ENCODE measurements at regions not wholly inside any gene's neighbourhood (a gene's known extent, or its start where the extent isn't known, plus 50 kb on each side); places are given as distances from the start of the nearest gene placed in this dataset.

DNA sequence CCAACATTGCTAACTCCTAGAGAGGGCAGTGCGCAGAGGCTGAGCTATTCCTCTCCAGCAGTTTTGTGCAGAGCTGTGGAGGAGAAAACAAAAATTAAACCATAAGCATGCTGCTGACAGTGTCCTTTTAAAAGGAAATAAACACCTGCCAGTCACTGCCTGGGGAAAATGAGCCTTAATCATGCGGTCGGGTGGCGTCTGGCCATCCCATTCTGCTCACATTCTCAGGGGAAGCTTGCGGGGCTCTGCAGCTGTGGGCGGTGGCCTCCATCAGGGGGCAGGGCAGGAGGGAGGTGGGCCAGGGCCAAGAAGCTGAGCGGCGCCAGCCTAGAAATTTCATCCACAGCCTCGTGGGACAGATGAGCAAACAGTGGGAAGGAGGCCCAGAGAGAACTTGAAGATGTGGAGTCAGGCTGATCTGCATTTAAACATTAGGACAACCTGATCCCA, 71.0 kb upstream of the TP53I11 start:
- in situ Hi-C loops (cut with MboI; ENCODE audit: low sequenced_read_pairs, unreplicated experiment), result no loop called here
- TF ChIP-seq, protein P1, sequence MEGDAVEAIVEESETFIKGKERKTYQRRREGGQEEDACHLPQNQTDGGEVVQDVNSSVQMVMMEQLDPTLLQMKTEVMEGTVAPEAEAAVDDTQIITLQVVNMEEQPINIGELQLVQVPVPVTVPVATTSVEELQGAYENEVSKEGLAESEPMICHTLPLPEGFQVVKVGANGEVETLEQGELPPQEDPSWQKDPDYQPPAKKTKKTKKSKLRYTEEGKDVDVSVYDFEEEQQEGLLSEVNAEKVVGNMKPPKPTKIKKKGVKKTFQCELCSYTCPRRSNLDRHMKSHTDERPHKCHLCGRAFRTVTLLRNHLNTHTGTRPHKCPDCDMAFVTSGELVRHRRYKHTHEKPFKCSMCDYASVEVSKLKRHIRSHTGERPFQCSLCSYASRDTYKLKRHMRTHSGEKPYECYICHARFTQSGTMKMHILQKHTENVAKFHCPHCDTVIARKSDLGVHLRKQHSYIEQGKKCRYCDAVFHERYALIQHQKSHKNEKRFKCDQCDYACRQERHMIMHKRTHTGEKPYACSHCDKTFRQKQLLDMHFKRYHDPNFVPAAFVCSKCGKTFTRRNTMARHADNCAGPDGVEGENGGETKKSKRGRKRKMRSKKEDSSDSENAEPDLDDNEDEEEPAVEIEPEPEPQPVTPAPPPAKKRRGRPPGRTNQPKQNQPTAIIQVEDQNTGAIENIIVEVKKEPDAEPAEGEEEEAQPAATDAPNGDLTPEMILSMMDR (IDR thresholded peaks at IDR 0.05; ENCODE audit: borderline replicate concordance, control extremely low read depth, extremely low read depth, insufficient read depth, missing control alignments), result no peak
- DNase-seq (ENCODE audit: low spot score), result no peak

DNA sequence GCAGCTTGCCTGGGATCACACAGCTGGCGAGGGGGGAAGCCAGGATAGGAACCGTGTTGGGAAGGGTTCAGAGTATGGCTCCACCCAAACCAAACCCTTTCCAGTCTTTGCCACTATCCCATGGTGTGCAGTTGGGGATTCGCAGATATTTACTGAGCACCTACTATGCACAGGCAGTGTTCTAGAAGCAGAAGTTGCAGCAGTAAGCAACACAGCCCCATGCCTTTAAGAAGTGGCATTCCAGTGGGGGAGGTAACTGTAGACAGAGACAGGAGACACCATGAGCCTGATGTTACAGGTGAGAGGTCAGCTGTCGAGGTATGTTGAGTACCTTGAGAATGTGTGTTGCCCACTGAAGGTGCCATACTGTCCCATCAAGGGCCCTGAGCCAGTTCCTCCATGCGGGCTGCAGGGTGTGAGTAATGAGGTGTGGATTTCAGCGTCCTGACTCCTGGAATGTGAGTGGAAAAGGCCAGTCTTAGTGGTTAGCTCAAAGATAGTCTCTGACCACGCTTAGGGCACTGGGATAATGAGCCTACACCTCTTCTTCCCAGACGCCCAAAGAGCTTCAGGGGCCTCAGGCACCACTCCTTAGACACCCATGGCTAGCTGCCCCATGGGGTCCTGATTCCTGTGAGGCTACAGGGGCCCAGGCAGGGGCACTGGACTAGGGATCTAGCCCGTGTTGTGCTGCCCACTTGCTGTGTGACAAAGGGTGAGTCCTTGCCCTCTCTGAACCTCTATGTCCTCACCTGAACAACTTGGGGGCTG, 71.8 kb upstream of the TP53I11 start:
- DNase-seq (ENCODE audit: low spot score), result no peak
- TF ChIP-seq, protein P1 (IDR thresholded peaks at IDR 0.05; ENCODE audit: borderline replicate concordance, control extremely low read depth, extremely low read depth, insufficient read depth, missing control alignments), result no peak
- in situ Hi-C loops (cut with MboI; ENCODE audit: low sequenced_read_pairs, unreplicated experiment), result no loop called here

DNA sequence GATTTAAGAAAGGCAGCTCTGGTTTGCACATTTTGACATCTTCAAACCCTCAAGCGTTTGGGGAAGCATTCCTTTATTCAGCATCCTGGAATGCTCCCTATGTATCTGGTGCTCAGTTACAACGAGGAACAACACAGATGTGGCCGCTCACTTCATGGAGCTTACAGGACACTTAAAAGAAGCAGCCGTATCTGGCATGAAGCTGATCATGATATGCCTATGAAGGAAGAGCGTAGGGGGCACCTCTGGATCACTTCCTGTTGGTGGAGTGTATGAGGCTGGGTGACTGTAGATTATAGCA, 72.3 kb upstream of the TP53I11 start:
- in situ Hi-C loops (cut with MboI; ENCODE audit: low sequenced_read_pairs, unreplicated experiment), result no loop called here
- no peak for DNase-seq (ENCODE audit: low spot score)
- TF ChIP-seq, protein P1 (IDR thresholded peaks at IDR 0.05; ENCODE audit: borderline replicate concordance, control extremely low read depth, extremely low read depth, insufficient read depth, missing control alignments), result no peak

DNA sequence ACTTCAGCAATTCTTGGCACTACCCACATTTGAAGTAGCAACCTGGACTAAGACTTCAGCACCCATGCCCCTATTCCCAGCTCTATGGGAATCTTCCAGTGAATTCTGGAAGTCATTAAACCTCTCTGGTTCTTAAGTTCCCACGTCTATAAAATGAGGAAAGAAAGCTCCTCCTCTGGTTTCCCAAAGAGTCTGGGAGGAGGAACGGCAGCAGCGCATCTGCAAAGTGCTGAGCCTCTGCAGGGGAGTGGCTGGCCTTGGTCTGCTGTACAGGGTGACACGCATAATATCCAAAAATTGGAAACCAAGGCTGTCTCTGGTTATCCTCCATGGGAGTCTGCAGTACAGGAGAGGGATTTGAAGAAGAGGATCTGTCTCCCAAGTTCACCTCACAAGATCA, 73.6 kb upstream of the TP53I11 start:
- in situ Hi-C loops (cut with MboI; ENCODE audit: low sequenced_read_pairs, unreplicated experiment), result no loop called here
- TF ChIP-seq, protein P1 (IDR thresholded peaks at IDR 0.05; ENCODE audit: borderline replicate concordance, control extremely low read depth, extremely low read depth, insufficient read depth, missing control alignments), result no peak
- no peak for DNase-seq (ENCODE audit: low spot score)

DNA sequence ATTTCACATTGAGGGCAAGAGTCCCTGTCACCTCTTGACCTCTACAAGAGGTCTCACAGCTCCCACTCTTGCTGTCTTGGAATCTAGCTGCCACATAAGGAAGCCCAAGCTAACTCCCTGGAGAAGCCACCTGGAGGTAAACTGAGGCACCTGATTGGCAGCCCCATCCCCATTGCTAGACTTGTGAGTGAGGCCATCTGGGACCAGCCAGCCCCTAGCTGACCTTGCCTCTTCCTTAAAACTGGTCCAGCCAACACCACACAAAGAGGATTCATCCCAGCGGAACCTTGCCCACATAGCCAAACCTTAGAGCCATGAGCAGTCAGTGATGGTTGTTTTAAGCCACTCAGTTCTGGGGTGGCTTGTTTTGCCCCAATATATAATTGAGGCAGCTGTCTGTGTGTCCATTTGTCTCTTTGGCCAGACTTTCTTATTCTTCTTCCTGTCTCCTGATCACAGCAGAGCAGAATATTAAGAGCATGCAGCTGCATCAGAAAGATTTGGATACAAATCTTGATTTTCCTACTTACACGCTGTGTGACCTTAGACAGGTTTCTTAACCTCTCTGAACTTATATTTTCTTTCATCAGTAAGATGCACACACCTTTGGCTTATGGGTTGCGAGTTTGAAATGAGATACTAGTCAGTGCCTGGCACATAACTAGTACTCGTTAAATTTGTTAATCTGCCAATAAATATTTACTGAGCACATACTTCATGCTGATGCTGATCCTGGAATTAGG, 74.3 kb upstream of the TP53I11 start:
- in situ Hi-C loops (cut with MboI; ENCODE audit: low sequenced_read_pairs, unreplicated experiment), result no loop called here
- no peak for DNase-seq (ENCODE audit: low spot score)
- TF ChIP-seq, protein P1 (IDR thresholded peaks at IDR 0.05; ENCODE audit: borderline replicate concordance, control extremely low read depth, extremely low read depth, insufficient read depth, missing control alignments), result no peak

DNA sequence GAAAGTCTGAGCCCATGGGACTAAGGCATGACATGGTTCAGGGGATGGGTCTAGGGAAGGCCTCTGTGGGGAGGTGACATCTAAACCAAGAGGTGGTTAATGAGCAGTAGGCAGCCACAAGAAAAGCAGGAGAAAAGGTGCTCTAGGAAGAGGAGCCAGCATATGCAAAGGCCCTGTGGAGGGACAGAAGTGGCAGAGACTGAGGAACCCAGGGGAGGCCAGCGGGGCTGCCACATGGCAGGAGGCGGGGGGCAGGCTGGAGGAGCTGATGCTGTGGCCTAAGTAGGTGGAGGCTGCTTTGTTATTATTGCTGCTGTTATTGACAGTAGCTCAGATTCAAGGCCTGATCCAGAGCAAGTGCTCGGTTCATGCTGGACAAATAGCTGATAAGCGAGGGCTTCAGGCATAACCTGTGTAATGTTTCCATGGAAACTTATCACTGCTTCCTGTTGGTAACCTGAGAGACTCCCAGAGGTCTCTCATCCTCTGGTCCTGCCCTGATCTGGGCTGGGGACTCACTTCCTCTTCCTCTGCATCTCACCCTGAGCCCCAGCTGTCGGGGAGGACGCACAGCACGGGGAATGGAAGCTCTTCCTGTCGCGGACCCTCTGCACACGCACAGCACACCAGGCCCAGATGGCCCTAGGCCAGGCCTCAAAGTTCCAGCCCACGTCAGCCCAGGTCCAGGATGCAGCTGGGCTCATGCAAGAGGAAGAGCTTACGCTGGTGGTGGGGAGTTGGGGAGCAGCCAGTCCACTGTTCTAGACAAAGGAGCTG, 75.2 kb upstream of the TP53I11 start:
- in situ Hi-C loops (cut with MboI; ENCODE audit: low sequenced_read_pairs, unreplicated experiment), result no loop called here
- peak; percentile 42 for DNase-seq (ENCODE audit: low spot score)
- TF ChIP-seq, protein P1 (IDR thresholded peaks at IDR 0.05; ENCODE audit: borderline replicate concordance, control extremely low read depth, extremely low read depth, insufficient read depth, missing control alignments), result no peak

All from GM13976 (cell line).